Colonic mucosa (tissue), 4 donors: ENCODE measurements at regions not wholly inside any gene's neighbourhood (a gene's known extent, or its start where the extent isn't known, plus 50 kb on each side); places are given as distances from the start of the nearest gene placed in this dataset.
"Not testable (repeated sequence)": the region's sequence is repeated elsewhere in the genome, so short reads cannot be mapped to it uniquely, and the experiment has no call there.

Experiments
- DNase-seq: peaks from one replicate; pipeline ENCODE4 v3.0.0-alpha.2; 2020
- H3K27ac ChIP-seq: fragments of 200-600 bp; one replicate; pipeline ENCODE4 v1.8.0; 2021
- H3K27me3 ChIP-seq: fragments of 200-600 bp; one replicate; pipeline ENCODE4 v1.8.0; 2021
- H3K36me3 ChIP-seq: fragments of 200-600 bp; one replicate; pipeline ENCODE4 v1.8.0; 2021
- H3K4me1 ChIP-seq: fragments of 200-600 bp; one replicate; pipeline ENCODE4 v1.8.0; 2021; ENCODE audit warnings: mild to moderate bottlenecking
- H3K4me3 ChIP-seq: fragments of 200-600 bp; one replicate; pipeline ENCODE4 v1.8.0; 2021
- H3K9ac ChIP-seq, 2 donors: one replicate each; pipeline ENCODE4 v1.7.0; 2013; ENCODE audit warnings: control low read depth in 2 of 2, low read depth in 2 of 2, low read length in 2 of 2
- H3K9me3 ChIP-seq: fragments of 200-600 bp; one replicate; pipeline ENCODE4 v1.8.0; 2021
- intact Hi-C: fragments of 100-400 bp; cut with DNase I; formaldehyde crosslinking; loops from one replicate; pipeline ENCODE4 v1.14.1; 2022
- TF ChIP-seq, protein P1 (sequence below): fragments of 200-600 bp; IDR thresholded peaks from one replicate; pipeline ENCODE4 v1.8.0; 2022; ENCODE audit warnings: antibody characterized with exemption, mild to moderate bottlenecking
- donor health status: healthy.
- donor health status: DM: no; HTN: no; CAD: no.
- donor health status: DM: no; HTN: no; CAD: no.

DNA sequence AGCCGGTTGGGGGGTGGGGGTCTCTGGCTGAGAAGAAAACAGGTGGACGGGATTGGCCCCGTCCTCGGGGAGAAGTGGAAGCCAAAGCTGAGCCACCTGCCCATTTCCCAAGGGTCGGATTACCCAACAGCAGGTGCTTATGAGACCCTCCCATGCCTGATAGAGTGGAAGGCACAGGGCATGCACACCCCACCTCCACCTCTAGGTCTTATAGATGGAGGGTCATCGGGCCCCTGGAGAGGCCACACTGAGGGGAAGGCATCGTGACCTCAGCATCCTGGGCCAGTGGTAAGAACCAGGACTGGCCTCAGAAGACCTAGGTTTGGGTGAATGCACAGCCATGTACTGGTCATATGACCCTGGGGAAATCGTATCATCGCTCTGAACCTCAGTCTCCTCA, 85.9 kb downstream of the BUD13 start:
- no peaks in the 10 kb centered on the region for H3K4me1 ChIP-seq
- H3K27me3 ChIP-seq: no peaks in the 10 kb centered on the region
- TF ChIP-seq, protein P1, sequence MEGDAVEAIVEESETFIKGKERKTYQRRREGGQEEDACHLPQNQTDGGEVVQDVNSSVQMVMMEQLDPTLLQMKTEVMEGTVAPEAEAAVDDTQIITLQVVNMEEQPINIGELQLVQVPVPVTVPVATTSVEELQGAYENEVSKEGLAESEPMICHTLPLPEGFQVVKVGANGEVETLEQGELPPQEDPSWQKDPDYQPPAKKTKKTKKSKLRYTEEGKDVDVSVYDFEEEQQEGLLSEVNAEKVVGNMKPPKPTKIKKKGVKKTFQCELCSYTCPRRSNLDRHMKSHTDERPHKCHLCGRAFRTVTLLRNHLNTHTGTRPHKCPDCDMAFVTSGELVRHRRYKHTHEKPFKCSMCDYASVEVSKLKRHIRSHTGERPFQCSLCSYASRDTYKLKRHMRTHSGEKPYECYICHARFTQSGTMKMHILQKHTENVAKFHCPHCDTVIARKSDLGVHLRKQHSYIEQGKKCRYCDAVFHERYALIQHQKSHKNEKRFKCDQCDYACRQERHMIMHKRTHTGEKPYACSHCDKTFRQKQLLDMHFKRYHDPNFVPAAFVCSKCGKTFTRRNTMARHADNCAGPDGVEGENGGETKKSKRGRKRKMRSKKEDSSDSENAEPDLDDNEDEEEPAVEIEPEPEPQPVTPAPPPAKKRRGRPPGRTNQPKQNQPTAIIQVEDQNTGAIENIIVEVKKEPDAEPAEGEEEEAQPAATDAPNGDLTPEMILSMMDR: no peak
- H3K9ac ChIP-seq: no peak overlapping the region
- H3K4me3 ChIP-seq: no peak overlapping the region
- no peak overlapping the region for H3K27ac ChIP-seq
- H3K9me3 ChIP-seq: no peaks in the 10 kb centered on the region
- no peak for DNase-seq
- intact Hi-C loops: loop anchor here (10.0 kb wide), 1 partner anchor 232 kb away; no protein-coding TSS in a partner anchor
- H3K36me3 ChIP-seq: no peaks in the 10 kb centered on the region

DNA sequence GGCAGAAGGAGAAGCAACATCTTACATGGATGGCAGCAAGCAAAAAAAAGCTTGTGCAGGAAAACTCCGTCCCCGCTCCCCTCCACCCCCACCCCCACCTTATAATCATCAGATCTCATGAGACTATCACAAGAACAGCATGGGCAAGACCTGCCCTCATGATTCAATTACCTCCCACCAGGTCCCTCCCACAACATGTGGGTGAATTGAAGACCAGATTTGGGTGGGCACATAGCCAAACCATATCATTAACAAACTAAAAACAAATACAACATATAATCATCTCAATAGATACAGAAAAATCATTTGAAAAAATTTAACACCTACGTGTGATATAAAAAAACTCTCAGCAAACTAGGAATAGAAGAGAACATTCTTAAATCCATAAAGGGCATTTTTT, 88.8 kb downstream of the BUD13 start:
- Histone ChIP-seq H3K9me3 (no peaks in the 10 kb centered on the region), H3K36me3 (no peaks in the 10 kb centered on the region), H3K4me3 (no peak overlapping the region), H3K4me1 (no peaks in the 10 kb centered on the region), H3K27ac (no peak overlapping the region), H3K9ac (no peak overlapping the region), H3K27me3 (no peaks in the 10 kb centered on the region)
- intact Hi-C loops: loop anchor here (10.0 kb wide), 1 partner anchor 229 kb away; no protein-coding TSS in a partner anchor
- DNase-seq: no peak
- TF ChIP-seq, protein P1: no peak

DNA sequence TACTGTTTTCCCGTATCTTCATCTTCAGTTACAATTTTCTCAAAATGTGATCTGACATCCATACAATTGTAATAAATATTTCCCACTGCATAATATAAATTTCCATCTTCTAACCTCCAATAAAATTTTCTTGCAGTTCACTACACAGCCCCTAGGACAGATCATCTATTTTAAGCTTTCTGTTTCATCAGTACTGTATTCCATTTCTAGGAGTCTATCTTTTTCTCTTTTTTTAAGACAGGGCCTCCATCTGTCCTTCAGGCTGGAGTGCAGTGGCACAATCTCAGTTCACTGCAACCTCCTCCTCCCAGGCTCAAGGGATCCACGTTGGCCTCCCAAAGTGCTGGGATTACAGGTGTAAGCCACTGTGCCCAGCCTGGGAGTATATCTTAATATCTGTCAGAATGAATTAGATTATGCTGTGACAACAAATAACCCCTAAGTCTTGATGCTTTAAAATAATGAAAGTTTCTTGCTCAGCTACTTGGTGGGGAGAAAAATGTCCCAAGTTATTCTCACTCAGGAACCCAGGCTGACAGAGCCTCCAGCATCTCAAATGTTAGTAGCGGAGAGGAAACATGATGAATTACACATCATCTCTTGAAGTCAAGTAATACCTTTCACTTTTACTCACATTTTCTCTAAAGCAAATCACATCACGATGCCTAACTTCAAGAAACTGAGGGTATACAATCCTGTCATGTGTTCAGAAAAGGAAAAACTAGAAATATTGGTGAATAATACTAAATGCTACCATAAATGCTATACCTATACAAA, 92.2 kb downstream of the BUD13 start:
- TF ChIP-seq, protein P1: no peak
- Histone ChIP-seq H3K4me3 (no peak overlapping the region), H3K4me1 (no peaks in the 10 kb centered on the region), H3K9ac (no peak overlapping the region), H3K36me3 (no peaks in the 10 kb centered on the region), H3K27me3 (no peaks in the 10 kb centered on the region), H3K9me3 (no peaks in the 10 kb centered on the region), H3K27ac (no peak overlapping the region)
- DNase-seq: no peak
- intact Hi-C loops: loop anchor here (10.0 kb wide), 1 partner anchor 226 kb away; no protein-coding TSS in a partner anchor

DNA sequence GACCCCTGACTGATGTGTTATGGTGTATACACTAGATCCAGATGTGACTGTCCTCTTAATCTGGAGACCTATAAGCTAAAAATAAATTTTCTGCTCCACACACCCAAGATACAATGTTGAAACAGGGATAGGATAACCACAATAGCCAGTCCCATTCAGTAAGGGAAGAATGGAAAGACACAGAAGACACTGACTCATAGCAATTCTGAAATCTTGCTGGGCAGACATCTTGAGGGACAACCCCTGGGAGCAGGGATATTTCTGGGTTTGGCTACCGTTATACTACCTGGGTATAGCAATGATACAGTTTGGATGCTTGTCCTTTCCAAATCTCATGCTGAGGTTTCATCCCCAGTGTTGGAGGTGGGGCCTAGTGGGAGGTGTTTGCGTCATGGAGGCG, 93.9 kb downstream of the BUD13 start:
- Histone ChIP-seq H3K36me3 (no peaks in the 10 kb centered on the region), H3K9ac (no peak overlapping the region), H3K4me3 (no peak overlapping the region), H3K27ac (no peak overlapping the region), H3K9me3 (no peaks in the 10 kb centered on the region), H3K27me3 (no peaks in the 10 kb centered on the region), H3K4me1 (no peaks in the 10 kb centered on the region)
- no peak for DNase-seq
- intact Hi-C loops: no loop called here
- TF ChIP-seq, protein P1: no peak

DNA sequence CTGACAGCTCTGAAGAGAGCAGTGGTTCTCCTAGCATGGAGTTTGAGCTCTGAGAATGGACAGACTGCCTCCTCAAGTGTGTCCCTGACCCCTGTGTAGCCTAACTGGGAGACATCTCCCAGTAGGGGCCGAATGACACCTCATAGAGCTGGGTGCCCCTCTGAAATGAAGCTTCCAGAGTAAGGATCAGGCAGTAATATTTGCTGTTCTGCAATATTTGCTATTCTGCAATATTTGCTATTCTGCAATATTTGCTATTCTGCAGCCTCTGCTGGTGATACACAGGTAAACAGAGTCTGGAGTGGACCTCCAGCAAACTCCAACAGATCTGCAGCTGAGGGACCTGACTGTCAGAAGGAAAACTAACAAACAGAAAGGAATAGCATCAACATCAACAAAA, 105.5 kb downstream of the BUD13 start:
- H3K36me3 ChIP-seq, H3K9ac ChIP-seq, H3K9me3 ChIP-seq, H3K27ac ChIP-seq, H3K4me3 ChIP-seq, intact Hi-C loops, DNase-seq, H3K27me3 ChIP-seq, H3K4me1 ChIP-seq: not testable (repeated sequence)

DNA sequence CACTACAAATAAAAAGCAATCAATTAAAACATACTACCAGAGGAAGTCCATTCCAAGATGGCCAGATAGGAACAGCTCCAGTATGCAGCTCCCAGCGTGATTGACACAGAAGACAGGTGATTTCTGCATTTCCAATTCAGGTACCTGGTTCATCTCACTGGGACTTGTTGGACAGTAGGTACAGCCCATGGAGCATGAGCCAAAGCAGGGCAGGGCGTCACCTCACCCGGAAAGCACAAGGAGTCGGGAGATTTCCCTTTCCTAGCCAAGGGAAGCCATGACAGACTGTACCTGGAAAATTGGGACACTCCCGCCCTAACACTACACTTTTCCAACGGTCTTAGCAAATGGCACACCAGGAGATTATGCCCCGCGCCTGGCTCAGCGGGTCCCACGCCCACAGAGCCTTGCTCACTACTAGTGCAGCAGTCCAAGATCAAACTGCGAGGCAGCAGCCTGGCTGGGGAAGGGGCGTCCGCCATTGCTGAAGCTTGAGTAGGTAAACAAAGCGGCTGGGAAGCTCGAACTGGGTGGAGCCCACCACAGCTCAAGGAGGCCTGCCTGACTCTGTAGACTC, 106.0 kb downstream of the BUD13 start:
- H3K4me1 ChIP-seq, intact Hi-C loops, H3K9ac ChIP-seq, H3K27ac ChIP-seq, DNase-seq, H3K9me3 ChIP-seq, H3K4me3 ChIP-seq, H3K27me3 ChIP-seq, H3K36me3 ChIP-seq: not testable (repeated sequence)
